ENCODE measurements at regions not wholly inside any gene's neighbourhood (a gene's known extent, or its start where the extent isn't known, plus 50 kb on each side); places are given as distances from the start of the nearest gene placed in this dataset.

- DNase-seq: no peak
These were observed 205.6 kb downstream of the ATG4C start for GRCh38 chr1:62989497-62989896.

GRCh38 chr1:62991152-62991551 is 207.2 kb downstream of the ATG4C start:
- no peak for DNase-seq

GRCh38 chr1:62993844-62994243 is 209.9 kb downstream of the ATG4C start:
- DNase-seq: no peak

DNA sequence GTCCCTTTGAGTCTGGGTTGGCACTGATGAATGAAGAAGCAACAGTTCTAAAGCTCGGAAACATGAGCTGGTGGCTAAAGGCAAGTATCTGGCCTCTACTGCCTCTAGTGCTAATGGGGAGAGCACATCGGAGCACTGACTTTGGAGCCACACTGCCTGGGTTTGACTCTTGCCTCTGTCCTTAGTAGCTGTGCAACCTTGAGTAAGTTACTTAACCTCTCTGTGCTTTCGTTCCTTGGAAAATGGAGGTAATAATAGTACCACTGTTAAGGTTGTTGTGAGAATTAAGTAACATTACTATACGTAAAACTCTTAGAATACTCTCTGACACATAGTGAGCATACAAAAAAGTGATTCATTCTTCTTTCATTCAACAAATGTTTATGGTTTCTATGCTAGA is 211.2 kb downstream of the ATG4C start:
- no peak for DNase-seq

- DNase-seq: no peak
These were observed 214.0 kb downstream of the ATG4C start for GRCh38 chr1:62997884-62998283.

DNA sequence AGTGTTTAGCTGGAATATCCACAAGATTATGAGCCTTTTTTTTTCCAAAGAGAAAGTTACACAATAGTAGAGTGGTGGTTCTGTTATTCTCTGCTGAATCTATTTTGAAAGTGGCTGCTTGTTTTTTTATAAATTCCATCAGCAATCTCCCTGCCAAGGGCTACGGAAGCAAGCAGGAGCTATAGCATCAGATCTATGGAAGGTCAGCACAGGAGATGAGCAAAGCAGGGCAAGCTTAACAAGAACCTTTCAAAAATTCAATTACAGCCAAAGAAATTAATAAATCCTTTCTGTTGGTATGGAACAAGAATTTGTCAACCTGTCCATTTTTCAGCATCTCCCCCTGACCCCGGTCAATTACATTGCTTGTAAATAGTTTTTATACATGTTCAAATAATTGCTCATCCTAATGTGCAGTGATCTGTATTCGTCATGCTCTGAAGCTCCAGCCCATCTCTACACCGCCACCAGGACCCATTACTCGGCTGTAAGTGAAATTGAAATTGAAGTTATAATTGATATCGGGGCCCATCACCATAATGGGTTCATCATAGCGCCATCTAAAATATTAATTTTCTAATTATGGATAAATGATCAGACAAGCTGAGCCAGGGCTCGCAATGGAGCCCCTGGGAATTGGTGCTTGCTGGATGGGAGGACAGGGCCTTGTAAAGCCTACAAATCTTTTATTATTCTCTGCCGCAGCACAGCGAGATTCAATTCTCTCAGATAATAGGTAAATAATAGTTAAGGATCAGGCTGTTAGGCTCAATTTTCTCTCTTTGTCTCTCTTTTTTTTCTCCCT is 215.1 kb downstream of the ATG4C start:
- no peak for DNase-seq

DNA sequence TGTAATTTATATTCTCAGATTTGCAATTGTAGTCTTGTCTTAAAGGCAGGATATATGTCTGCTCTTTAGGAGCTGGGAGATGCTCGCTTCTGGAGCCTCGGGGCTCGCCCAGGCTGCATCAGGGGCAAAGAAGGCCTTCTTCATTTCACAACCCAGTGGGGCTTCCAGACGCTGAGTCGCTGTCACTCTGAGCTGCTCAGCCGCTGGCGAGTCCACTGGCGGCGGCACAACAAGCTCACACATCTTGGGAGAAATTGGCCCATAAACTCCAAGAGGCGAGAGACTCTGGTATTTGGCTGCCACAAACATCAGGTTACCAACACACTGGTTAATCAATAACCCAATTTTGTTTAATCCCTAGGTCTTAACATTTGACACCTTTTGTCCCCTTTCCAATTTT is 216.6 kb downstream of the ATG4C start:
- DNase-seq: no peak

DNA sequence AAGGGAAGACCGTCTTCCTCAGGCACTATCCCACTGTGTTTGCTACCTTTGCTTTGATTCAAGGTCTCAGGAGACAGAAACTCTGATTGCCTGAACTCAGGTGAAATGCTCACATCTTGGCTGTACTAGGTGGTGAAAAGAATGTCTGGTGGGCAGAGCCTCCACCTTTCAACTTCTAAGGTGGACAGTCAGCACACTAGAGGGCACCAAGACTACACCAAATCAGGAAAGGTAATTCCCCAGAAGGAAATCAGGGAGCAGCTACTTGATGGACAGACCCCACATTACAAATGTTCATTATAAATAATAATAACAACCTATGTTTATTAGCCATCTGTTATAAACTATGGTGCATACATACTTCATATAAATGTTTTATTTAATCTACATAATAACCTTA is 220.9 kb downstream of the ATG4C start:
- no peak for DNase-seq

DNA sequence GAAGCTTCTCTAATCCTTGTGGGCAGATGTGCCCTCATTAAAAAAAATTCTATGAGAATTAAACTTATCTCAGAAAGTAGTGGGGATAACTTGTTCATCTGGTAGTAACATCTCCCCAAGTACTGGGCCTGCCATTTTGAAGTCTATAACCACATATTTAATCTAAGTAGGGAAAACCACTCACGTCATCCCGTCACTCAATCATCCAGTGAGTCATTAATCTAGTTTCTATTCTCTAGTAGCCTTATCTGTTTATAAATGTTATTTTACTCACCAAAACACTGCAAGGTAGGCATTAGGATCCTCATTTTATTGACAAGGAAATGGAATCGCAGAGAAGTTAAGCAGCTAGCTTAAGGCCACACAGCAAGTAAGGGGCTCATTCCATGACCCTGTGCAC is 221.9 kb downstream of the ATG4C start:
- no peak for DNase-seq

- DNase-seq: no peak
These were observed 225.5 kb downstream of the ATG4C start for GRCh38 chr1:63009421-63009820.

DNA sequence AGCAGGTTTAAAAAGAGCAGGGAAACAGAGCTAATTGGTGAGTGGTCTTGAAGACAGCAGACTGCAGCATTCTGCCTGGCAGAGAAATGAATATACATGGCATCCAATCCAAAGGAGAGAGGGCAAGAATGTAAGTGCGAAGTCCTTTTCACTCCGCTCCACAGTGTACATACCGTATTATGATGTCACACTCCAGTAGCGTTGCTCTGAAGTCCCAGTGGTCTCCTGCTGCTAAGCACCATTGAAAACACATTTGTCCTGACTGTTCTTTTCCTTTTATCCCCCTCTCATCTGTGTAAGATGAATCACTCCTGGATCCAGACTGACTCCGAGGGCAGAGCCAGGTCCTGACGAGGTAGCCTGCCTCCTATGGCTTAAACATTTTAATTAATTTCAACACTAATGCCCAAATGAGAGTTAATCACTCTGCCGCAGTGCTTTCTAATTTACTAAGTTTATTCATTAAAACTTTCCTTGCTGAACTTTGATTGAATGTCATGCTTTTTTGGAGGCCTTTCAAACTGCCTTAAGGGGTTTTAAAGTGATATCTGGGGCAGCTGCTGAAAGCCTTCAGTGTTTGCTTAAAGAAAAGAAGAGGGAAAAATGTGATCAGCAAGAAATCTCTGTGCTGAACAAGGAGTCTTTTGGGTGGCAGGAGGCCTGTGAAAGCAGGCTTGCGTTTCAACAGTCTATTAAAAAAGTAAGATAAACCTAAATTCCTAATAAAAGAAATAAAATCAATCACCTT is 227.2 kb downstream of the ATG4C start:
- DNase-seq: no peak

- no peak for DNase-seq
These were observed 228.4 kb downstream of the ATG4C start for GRCh38 chr1:63012339-63012738.

- DNase-seq: no peak
These were observed 230.3 kb downstream of the ATG4C start for GRCh38 chr1:63014267-63014666.

DNA sequence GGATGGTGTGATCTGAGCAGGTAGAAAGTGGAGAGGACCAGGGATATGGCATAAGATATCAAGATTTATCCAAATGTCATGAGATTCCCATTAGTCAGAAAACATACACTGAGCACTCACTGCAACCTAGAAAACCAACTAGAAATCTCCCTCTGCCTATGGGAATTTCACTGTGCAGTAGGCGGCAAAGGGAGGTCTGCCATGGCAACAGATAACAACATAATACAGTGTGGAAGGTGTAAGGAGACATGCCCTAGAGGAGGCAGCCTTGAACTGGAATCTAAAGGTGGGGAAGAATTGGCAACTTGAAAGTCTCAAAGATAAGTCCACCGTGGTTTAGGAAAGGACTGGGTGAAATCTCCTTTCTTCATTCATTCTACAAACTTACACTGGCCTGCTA is 238.4 kb downstream of the ATG4C start:
- no peak for DNase-seq

GRCh38 chr1:63023171-63023570 is 239.2 kb downstream of the ATG4C start:
- DNase-seq: no peak

DNA sequence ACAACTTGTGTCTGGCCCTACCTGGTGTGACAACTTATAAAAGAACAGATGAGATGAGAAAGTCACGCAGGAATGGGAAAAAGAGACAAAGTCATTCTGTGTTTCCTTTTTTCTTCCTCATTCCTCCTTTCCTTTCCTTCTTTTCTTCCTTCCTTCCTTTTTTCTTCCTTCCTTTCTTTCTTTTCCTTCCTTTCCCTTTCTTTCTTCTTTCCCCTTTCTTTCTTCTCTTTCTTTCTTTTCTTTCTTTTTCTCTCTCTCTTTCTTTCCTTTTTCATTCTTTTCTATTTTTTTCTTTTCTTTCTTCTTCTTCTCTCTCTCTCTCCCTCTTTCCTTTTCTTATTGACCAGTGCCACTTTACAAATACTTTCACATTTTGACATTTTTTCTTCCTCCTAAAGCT is 239.7 kb downstream of the ATG4C start:
- DNase-seq: no peak

DNA sequence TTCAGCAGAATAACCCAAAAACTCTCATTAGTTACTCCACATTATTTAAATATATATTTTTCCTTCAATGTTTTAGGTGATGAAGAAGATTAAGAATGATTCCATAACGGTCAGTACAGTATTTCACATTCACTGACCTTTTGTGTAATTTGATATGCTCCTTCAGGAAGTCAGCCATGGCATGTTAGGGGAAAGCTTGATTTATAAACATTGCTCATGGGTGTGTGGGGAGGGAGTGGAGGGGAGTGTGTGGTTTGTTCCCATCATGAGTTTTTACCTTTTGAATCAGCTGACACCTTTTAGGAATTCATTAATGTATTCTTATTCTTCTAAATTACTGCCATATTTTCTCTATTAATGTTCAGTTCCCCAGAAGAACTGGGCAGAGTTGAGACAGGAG is 240.2 kb downstream of the ATG4C start:
- no peak for DNase-seq

DNA sequence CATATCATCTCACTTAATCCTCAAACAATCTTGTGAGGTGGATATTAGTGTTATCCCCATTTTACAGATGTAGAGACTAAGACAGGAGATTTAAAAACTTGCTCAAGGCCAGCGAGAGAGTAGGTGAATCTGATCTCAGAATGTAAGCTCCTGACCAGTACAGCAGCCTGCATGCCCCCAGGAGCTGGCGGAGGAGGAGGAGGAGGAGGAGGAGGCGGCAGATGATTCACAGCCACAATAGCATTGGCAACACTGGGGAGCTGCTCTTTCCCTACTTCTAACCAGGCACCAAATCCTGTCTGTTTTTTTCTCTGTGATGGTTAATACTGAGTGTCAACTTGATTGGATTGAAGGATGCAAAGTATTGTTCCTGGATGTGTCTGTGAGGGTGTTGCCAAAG is 243.2 kb downstream of the ATG4C start:
- DNase-seq: no peak

GRCh38 chr1:63032171-63032570 is 248.2 kb downstream of the ATG4C start:
- no peak for DNase-seq

GRCh38 chr1:63033211-63033610 is 249.3 kb downstream of the ATG4C start:
- no peak for DNase-seq

- DNase-seq: no peak
These were observed 250.3 kb downstream of the ATG4C start for GRCh38 chr1:63034256-63034655.

DNA sequence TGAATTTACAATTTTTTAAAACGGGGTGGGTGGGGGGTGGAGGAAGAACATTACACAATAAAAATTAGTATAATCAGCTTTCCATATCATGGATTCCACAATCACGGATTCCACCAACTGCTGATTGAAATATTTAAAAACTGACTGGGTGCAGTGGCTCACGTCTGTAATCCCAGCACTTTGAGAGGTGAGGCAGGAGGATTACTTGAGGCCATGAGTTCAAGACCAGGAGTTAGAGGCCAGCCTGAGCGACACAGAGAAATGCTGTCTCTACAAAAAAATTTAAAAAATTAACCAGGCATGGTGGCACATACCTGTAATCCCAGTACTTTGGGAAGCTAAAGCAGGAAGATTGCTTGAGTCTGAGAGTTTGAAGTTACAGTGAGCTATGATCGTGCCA is 254.7 kb downstream of the ATG4C start:
- DNase-seq: no peak

DNA sequence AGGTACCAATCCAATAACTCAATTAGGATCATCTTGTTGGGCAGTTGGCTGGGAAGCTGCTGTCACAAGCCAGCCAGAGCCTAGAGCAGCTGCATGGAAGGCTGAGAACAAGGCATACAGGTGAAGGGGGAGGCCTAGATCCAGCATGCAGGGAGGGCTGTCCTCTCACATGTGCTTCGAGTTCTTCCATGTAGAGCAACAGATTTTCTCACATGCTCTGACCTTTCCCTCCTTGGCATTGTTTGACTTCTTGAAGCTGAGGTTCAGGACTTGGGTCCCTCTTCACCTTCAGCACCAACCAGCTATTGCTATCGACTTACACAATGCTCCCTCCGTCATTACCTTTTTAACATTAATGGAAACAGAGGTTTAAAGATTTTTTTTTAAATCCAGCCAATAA is 257.7 kb downstream of the ATG4C start:
- no peak for DNase-seq

- no peak for DNase-seq
These were observed 258.3 kb downstream of the ATG4C start for GRCh38 chr1:63042278-63042677.

DNA sequence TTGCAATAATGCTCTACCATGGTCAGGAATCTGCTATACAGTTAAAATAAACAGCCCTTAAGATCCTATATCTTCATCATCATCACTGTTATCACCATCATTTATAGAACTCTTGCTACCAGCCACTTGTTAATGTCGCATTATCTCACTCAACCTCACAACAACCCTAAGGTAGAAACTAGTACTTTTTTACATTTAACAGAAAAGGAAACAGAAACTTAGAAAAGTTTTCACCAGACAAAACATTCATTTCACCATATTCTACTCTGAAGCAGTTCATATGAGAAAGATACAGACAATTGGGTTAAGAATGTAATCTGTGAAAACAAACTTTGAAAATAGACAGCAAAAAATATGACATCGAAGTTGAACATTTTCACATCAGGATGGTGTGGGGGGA is 262.6 kb downstream of the ATG4C start:
- DNase-seq: no peak
